ENCODE measurements at regions not wholly inside any gene's neighbourhood (a gene's known extent, or its start where the extent isn't known, plus 50 kb on each side); places are given as distances from the start of the nearest gene placed in this dataset.
"Not testable (repeated sequence)": the region's sequence is repeated elsewhere in the genome, so short reads cannot be mapped to it uniquely, and the experiment has no call there.

- DNase-seq (ENCODE audit: low read depth in 4 of 4, low spot score in 3 of 4) = not testable (repeated sequence)
Observed at GRCh38 chr11:49326651-49327050, 118.2 kb upstream of the FOLH1 start.

DNA sequence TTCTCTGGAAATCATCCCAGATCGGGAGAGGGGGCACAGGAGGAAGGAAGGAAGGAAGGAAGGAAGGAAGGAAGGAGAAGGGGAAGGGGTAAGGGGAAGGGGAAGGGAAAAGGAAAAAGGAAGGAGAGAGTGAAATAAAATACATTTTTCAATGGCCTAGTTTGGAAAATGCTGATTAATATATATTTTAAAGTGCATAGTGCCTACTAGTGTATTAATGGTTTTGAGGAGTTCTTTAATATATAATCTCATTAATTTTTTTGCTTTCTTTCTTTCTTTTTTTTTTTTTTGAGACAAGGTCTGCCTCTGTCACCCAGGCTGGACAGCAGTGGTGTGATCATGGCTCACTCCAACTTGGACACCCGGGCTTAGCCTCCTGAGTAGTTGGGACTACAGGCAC, 107.8 kb upstream of the FOLH1 start:
- no peak for DNase-seq (ENCODE audit: low read depth in 4 of 4, low spot score in 3 of 4)

GRCh38 chr11:49303080-49303479, 94.7 kb upstream of the FOLH1 start:
- DNase-seq (ENCODE audit: low read depth in 4 of 4, low spot score in 3 of 4) = no peak

GRCh38 chr11:49302360-49302759, 94.0 kb upstream of the FOLH1 start:
- DNase-seq (ENCODE audit: low read depth in 4 of 4, low spot score in 3 of 4) = no peak

DNA sequence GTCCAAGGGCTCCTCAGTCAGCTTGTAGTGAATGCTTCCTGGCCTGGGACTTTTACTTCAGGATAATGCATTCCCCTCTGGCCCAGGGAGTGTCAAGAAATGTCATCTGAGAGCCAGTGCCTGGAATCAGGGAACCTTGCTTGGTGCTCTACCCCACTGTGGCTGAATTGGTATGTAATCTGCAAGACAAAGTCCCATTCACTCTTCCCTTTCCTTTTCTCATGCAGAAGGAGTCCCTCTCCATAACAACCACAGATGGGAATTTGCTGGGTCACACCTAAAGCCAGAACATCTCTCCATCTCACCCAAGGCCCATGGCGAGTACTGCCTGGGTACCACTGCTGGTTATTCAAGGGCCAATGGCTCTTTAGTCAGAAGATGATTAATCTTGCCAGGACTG, 89.6 kb upstream of the FOLH1 start:
- not testable (repeated sequence) for DNase-seq (ENCODE audit: low read depth in 4 of 4, low spot score in 3 of 4)

DNA sequence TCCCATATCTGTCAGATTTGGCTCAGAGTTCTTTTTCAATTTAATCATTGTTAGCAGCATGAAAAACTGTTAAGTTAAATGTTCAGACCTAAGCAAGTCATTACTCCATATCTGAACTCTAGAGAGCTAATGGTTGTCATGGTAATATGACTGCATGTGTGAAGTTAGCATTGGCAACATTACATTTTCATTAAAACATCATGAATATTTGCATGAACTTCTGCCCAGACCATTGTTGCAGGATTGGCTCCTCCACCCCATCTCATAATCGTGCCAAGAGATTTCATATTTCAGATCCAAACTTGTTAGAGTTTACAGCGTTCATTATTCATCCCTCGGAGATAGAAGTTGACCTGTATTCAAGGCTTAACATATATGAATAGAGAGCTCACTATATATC, 75.5 kb upstream of the FOLH1 start:
- not testable (repeated sequence) for DNase-seq (ENCODE audit: low read depth in 4 of 4, low spot score in 3 of 4)

DNA sequence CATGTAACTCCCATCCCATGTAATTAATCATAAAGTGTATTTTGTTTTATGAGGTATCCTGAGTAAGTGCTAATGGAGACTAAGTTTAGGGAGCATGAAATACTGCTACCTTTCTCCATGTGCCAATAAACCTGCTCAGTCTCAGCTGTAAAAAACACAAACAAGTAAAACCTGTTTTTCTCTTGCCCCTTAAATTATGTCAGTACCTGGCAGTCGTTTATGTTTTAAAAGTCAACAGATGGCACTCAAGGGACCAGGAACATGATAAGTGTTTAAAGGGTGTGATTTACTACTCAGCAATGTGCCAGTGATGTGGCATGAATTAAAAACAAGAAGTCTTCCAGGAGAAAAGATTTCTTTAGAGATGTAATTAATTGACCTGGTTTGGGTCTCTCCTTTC, 74.9 kb upstream of the FOLH1 start:
- DNase-seq (ENCODE audit: low read depth in 4 of 4, low spot score in 3 of 4) = peak in 3 of 4 donors; percentile 8 to 16 (median 12)

GRCh38 chr11:49282125-49282524, 73.7 kb upstream of the FOLH1 start:
- DNase-seq (ENCODE audit: low read depth in 4 of 4, low spot score in 3 of 4) = not testable (repeated sequence)

- DNase-seq (ENCODE audit: low read depth in 4 of 4, low spot score in 3 of 4) = not testable (repeated sequence)
Observed at GRCh38 chr11:49277951-49278350, 69.5 kb upstream of the FOLH1 start.
